Vagina (tissue), 2 donors: ENCODE measurements at regions not wholly inside any gene's neighbourhood (a gene's known extent, or its start where the extent isn't known, plus 50 kb on each side); places are given as distances from the start of the nearest gene placed in this dataset.
A peak's percentile ranks its signal among the peaks of the same experiment; 100 is the strongest.

ENCODE experiments used
- DNase-seq, 2 donors: peaks; one replicate each; pipeline ENCODE4 v3.0.0-alpha.2; 2017; ENCODE audit errors: extremely low spot score in 2 of 2
- H3K27ac ChIP-seq: fragments of 200-600 bp; sonication (generic); one replicate; pipeline ENCODE4 v1.5.1; 2019
- H3K27me3 ChIP-seq: fragments of 200-600 bp; sonication (generic); one replicate; pipeline ENCODE4 v1.5.1; 2019
- H3K36me3 ChIP-seq, 2 donors: fragments of 200-600 bp; sonication (generic); one replicate each; pipeline ENCODE4 v1.5.1; 2017 to 2019
- H3K4me1 ChIP-seq: fragments of 200-600 bp; sonication (generic); one replicate; pipeline ENCODE4 v1.5.1; 2019
- H3K4me3 ChIP-seq, 2 donors: fragments of 200-600 bp; sonication (generic); 1 replicate in 1 of 2; 2 replicates in 1 of 2; pipeline ENCODE4 v1.5.1; 2016 to 2019
- H3K9me3 ChIP-seq: fragments of 200-600 bp; sonication (generic); one replicate; pipeline ENCODE4 v1.5.1; 2019
- POLR2A ChIP-seq, 2 donors: fragments of 450-650 bp; IDR thresholded peaks; one replicate each; pipeline ENCODE4 v1.6.1; 2017; ENCODE audit warnings: antibody characterized with exemption in 2 of 2, mild to moderate bottlenecking in 2 of 2, moderate library complexity in 2 of 2
- POLR2AphosphoS5 ChIP-seq, 2 donors: sonication (generic); formaldehyde crosslinking; IDR thresholded peaks; one replicate each; pipeline ENCODE4 v1.9.0; 2017; ENCODE audit warnings: antibody characterized with exemption in 2 of 2, mild to moderate bottlenecking in 2 of 2, low read depth in 1 of 2; ENCODE audit not compliant: insufficient read depth in 1 of 2
- intact Hi-C: fragments of 100-400 bp; cut with DNase I; formaldehyde crosslinking; loops from one replicate; pipeline ENCODE4 v1.15.1; 2023
- TF ChIP-seq, protein P1 (sequence below), 3 experiments: fragments of 450-650 bp in 2 of 3; fragments of 200-600 bp in 1 of 3; sonication (generic) in 1 of 3; IDR thresholded peaks; one replicate each; pipeline ENCODE4 v1.5.1; 2017 to 2019; ENCODE audit warnings: antibody characterized with exemption in 3 of 3, mild to moderate bottlenecking in 2 of 3, moderate library complexity in 2 of 3

DNA sequence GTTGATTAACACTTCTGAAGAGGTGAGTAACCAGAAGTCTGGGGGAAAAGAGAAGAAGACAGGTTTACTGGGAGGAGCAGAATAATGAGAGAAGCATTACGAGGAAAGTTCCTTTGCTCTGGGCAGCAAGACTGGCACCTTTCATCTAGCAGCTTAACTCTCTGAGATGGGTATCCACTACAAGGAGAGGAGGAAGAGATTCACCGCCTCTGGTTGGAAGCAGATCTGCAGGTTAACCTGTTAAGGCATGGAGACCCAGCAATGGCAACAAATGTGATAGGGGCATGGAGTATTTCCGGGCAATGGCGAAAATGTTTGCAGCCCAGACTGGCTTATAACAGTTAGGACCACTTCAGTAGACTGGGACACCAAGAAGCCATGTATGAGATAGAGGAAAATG is 162.2 kb downstream of the TFEC start:
- TF ChIP-seq POLR2A (IDR thresholded peaks at IDR 0.05), result no peak
- no peak for TF ChIP-seq POLR2AphosphoS5 (IDR thresholded peaks at IDR 0.05; ENCODE audit: insufficient read depth in 1 of 2, low read depth in 1 of 2)
- TF ChIP-seq, protein P1, sequence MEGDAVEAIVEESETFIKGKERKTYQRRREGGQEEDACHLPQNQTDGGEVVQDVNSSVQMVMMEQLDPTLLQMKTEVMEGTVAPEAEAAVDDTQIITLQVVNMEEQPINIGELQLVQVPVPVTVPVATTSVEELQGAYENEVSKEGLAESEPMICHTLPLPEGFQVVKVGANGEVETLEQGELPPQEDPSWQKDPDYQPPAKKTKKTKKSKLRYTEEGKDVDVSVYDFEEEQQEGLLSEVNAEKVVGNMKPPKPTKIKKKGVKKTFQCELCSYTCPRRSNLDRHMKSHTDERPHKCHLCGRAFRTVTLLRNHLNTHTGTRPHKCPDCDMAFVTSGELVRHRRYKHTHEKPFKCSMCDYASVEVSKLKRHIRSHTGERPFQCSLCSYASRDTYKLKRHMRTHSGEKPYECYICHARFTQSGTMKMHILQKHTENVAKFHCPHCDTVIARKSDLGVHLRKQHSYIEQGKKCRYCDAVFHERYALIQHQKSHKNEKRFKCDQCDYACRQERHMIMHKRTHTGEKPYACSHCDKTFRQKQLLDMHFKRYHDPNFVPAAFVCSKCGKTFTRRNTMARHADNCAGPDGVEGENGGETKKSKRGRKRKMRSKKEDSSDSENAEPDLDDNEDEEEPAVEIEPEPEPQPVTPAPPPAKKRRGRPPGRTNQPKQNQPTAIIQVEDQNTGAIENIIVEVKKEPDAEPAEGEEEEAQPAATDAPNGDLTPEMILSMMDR (IDR thresholded peaks at IDR 0.05), result no peak
- no peaks in the 10 kb centered on the region for H3K4me1 ChIP-seq

DNA sequence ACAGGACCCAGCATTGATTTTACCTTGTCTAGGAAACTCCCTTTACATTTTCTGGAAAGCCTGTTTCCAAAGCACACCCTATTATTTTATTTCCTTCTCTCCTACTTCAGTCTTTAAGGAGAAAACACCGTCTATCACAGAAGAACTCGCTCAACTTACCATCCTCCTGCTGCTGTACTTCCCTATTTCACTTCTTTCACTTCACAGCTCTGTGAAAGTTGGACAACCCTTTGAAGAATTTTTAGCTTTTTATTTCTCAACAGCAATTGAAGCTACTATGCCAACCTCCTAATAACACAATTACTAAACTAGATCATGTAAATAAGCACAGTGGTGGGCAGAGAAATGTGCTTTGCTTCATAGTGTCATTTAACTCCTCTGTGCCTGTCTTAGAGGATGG is 166.5 kb downstream of the TFEC start:
- DNase-seq, result no peak
- H3K36me3 ChIP-seq, result no peaks in the 10 kb centered on the region
- TF ChIP-seq POLR2AphosphoS5 (IDR thresholded peaks at IDR 0.05; ENCODE audit: insufficient read depth in 1 of 2, low read depth in 1 of 2) (no peak), POLR2A (IDR thresholded peaks at IDR 0.05) (no peak)
- TF ChIP-seq, protein P1 (IDR thresholded peaks at IDR 0.05), result no peak
- no peak overlapping the region for H3K27ac ChIP-seq
- H3K4me1 ChIP-seq, result no peaks in the 10 kb centered on the region
- no peak overlapping the region for H3K4me3 ChIP-seq
- no peaks in the 10 kb centered on the region for H3K9me3 ChIP-seq
- H3K27me3 ChIP-seq, result no peaks in the 10 kb centered on the region
- intact Hi-C loops, result no loop called here

More for the DNA sequence above, 162.2 kb downstream of the TFEC start:
- no peak overlapping the region for H3K27ac ChIP-seq
- H3K9me3 ChIP-seq, result no peaks in the 10 kb centered on the region
- intact Hi-C loops, result no loop called here
- H3K4me3 ChIP-seq, result no peak overlapping the region
- no peaks in the 10 kb centered on the region for H3K27me3 ChIP-seq
- no peak for DNase-seq
- H3K36me3 ChIP-seq, result no peaks in the 10 kb centered on the region

DNA sequence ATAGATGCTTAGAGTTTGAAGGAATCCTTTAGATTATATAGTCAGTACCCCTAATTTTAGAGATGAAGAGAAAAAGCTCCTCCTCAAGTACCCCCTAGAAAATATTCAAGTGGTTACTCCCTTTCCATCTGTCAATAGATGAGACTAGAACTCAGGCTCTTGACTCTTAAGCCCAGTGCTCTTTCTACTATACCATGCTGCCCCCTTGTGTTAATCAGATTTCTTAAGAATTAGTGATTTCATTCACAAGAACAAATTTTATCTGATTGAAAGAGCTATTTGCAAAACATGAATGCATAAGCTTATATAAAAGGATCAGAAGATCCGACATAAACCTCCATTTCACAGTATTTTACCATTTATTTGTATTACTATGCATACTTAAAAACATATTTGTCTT is 179.3 kb downstream of the TFEC start:
- H3K27me3 ChIP-seq, result no peaks in the 10 kb centered on the region
- TF ChIP-seq POLR2AphosphoS5 (IDR thresholded peaks at IDR 0.05; ENCODE audit: insufficient read depth in 1 of 2, low read depth in 1 of 2), result no peak
- TF ChIP-seq, protein P1 (IDR thresholded peaks at IDR 0.05), result peak in 1 of 3 experiments; percentile 12
- H3K9me3 ChIP-seq, result no peaks in the 10 kb centered on the region
- no peak for DNase-seq
- no peak overlapping the region for H3K27ac ChIP-seq
- no peaks in the 10 kb centered on the region for H3K4me1 ChIP-seq
- H3K4me3 ChIP-seq, result no peak overlapping the region
- intact Hi-C loops, result loop anchor here (10.0 kb wide), 1 partner anchor 986 kb away; no protein-coding TSS in a partner anchor
- no peaks in the 10 kb centered on the region for H3K36me3 ChIP-seq

DNA sequence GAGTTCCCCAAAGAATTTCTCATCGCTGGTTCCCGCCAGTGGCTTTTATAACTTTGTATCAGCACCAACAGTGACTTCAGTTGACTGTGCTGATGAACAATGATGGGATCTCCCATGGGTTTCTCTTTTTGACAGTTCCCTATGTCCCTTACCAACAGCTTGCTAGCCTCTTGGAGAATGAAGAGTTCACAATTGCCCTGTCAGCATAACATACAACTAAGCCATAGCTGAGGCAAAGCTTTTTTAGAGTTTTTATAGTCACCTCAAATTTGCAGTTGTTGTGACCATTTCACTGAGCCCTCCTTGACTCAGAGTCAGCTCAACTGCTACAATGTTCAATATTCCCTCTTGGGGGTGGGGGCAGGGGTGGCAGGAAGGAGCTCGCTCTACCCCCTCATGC is 179.8 kb downstream of the TFEC start:
- H3K36me3 ChIP-seq, result no peaks in the 10 kb centered on the region
- no peak overlapping the region for H3K4me3 ChIP-seq
- H3K27me3 ChIP-seq, result no peaks in the 10 kb centered on the region
- no peaks in the 10 kb centered on the region for H3K9me3 ChIP-seq
- DNase-seq, result no peak
- TF ChIP-seq, protein P1 (IDR thresholded peaks at IDR 0.05), result no peak
- TF ChIP-seq POLR2A (IDR thresholded peaks at IDR 0.05), result no peak
- no peak for TF ChIP-seq POLR2AphosphoS5 (IDR thresholded peaks at IDR 0.05; ENCODE audit: insufficient read depth in 1 of 2, low read depth in 1 of 2)
- intact Hi-C loops, result loop anchor here (10.0 kb wide), 1 partner anchor 986 kb away; no protein-coding TSS in a partner anchor
- no peaks in the 10 kb centered on the region for H3K4me1 ChIP-seq
- H3K27ac ChIP-seq, result no peak overlapping the region

DNA sequence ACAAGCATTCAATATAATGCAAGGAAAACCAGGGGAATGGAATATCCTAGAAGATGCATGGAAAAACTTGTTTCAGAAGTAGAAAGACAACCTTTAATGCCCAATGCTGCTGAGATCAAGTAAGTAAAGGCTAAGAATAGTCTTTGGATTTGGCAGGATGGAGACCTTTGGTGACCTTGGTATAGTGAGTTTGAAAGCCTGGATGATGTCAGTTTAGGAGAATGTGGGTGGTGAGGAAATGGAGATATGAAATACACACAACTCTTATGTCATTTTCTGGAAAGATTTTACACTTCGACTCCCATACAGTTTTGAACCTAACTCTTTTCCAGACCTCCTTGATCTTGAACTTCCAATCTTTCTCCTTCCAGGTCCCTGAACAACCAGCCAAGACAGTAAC is 185.7 kb downstream of the TFEC start:
- H3K4me3 ChIP-seq, result no peak overlapping the region
- H3K36me3 ChIP-seq, result no peaks in the 10 kb centered on the region
- no peaks in the 10 kb centered on the region for H3K9me3 ChIP-seq
- no peak for TF ChIP-seq POLR2A (IDR thresholded peaks at IDR 0.05)
- no peak for TF ChIP-seq POLR2AphosphoS5 (IDR thresholded peaks at IDR 0.05; ENCODE audit: insufficient read depth in 1 of 2, low read depth in 1 of 2)
- TF ChIP-seq, protein P1 (IDR thresholded peaks at IDR 0.05), result no peak
- H3K27me3 ChIP-seq, result no peaks in the 10 kb centered on the region
- intact Hi-C loops, result no loop called here
- no peak for DNase-seq
- no peaks in the 10 kb centered on the region for H3K4me1 ChIP-seq
- H3K27ac ChIP-seq, result no peak overlapping the region
